Stimulated activated CD4-positive, alpha-beta T cell treated with anti-CD3 and anti-CD28 coated beads, Interleukin-15, amount 100 ng/mL, for 24 hours (primary cell): ENCODE measurements at regions not wholly inside any gene's neighbourhood (a gene's known extent, or its start where the extent isn't known, plus 50 kb on each side); places are given as distances from the start of the nearest gene placed in this dataset.

Experiments
- DNase-seq: peaks from one replicate; pipeline ENCODE4 v3.0.0-alpha.2; 2020

- peak; percentile 64 for DNase-seq
Measured at GRCh38 chr14:25132732-25133422, 82.9 kb upstream of the STXBP6 start.

GRCh38 chr14:25132094-25132493 is 82.1 kb upstream of the STXBP6 start:
- no peak for DNase-seq

- no peak for DNase-seq
Measured at GRCh38 chr14:25122843-25123242, 72.9 kb upstream of the STXBP6 start.

- DNase-seq = no peak
Measured at GRCh38 chr14:25122211-25122610, 72.3 kb upstream of the STXBP6 start.

- DNase-seq = no peak
Measured at GRCh38 chr14:25121337-25122129, 71.6 kb upstream of the STXBP6 start.

GRCh38 chr14:25120261-25120660 is 70.3 kb upstream of the STXBP6 start:
- DNase-seq = no peak

GRCh38 chr14:25118671-25119070 is 68.7 kb upstream of the STXBP6 start:
- DNase-seq = no peak

- DNase-seq = no peak
Measured at GRCh38 chr14:25117342-25117741, 67.4 kb upstream of the STXBP6 start.

- no peak for DNase-seq
Measured at GRCh38 chr14:25116607-25117006, 66.7 kb upstream of the STXBP6 start.

GRCh38 chr14:25113394-25113793 is 63.4 kb upstream of the STXBP6 start:
- no peak for DNase-seq

- no peak for DNase-seq
Measured at GRCh38 chr14:25111061-25111601, 61.2 kb upstream of the STXBP6 start.

- no peak for DNase-seq
Measured at GRCh38 chr14:25110106-25110505, 60.2 kb upstream of the STXBP6 start.

GRCh38 chr14:25108959-25109358 is 59.0 kb upstream of the STXBP6 start:
- DNase-seq = no peak

- no peak for DNase-seq
Measured at GRCh38 chr14:25108291-25108690, 58.3 kb upstream of the STXBP6 start.

GRCh38 chr14:25103820-25104219 is 53.9 kb upstream of the STXBP6 start:
- DNase-seq = no peak

GRCh38 chr14:25103271-25103670 is 53.3 kb upstream of the STXBP6 start:
- DNase-seq = no peak

- DNase-seq = no peak
Measured at GRCh38 chr14:25102788-25103187, 52.8 kb upstream of the STXBP6 start.

GRCh38 chr14:25101276-25101675 is 51.3 kb upstream of the STXBP6 start:
- no peak for DNase-seq
